GM12878 (cell line): ENCODE measurements at regions not wholly inside any gene's neighbourhood (a gene's known extent, or its start where the extent isn't known, plus 50 kb on each side); places are given as distances from the start of the nearest gene placed in this dataset.

ENCODE experiments used
- ATAC-seq: fragments of 200-7000 bp; cut with Tn5 transposase; 3 replicates; pipeline ENCODE4 v1.9.1; 2020; ENCODE audit warnings: mild to moderate bottlenecking, moderate library complexity
- BruUV-seq: library from RNA; stranded (reverse); fragments of 400-500 nt; replicated peaks from 2 replicates; lab custom pipeline; 2021; lab: Mats Ljungman, UMichigan
- CTCF ChIA-PET: fragments of 300-600 bp; sonication (Branson Sonifier 250); formaldehyde crosslinking; extraction: SDS; loops from one replicate; lab custom pipeline; 2021; ENCODE audit warnings: inconsistent platforms; lab: Yijun Ruan, JAX
- POLR2A ChIA-PET: fragments of 350-600 bp; formaldehyde crosslinking; extraction: SDS; loops from one replicate; lab custom pipeline; 2021; ENCODE audit warnings: inconsistent platforms; lab: Charles Lee
- RAD21 ChIA-PET: fragments of 300-600 bp; sonication (Branson Sonifier 250); formaldehyde crosslinking; loops from one replicate; lab custom pipeline; 2023; ENCODE audit warnings: antibody characterized with exemption; ENCODE audit not compliant: unreplicated experiment; lab: Charles Lee
- SMC1A ChIA-PET: fragments of 300-600 bp; sonication (Branson Sonifier 250); formaldehyde crosslinking; loops from one replicate; lab custom pipeline; 2023; ENCODE audit not compliant: unreplicated experiment, uncharacterized antibody; lab: Charles Lee
- DNase-seq: peaks from one replicate; pipeline ENCODE4 v3.0.0-alpha.2; 2011; ENCODE audit warnings: low read depth, low spot score
- FAIRE-seq: peaks from 3 replicates; lab custom pipeline; 2011; peaks lifted over from hg19 to GRCh38; lab: Jason Lieb, UNC
- H2AFZ ChIP-seq: 2 replicates; pipeline ENCODE4 v1.6.0; 2011; ENCODE audit warnings: low read depth, low read length, control low read depth; ENCODE audit not compliant: control insufficient read depth
- H3K27ac ChIP-seq: 2 replicates; pipeline ENCODE4 v1.5.1; 2011; ENCODE audit warnings: control low read depth; ENCODE audit not compliant: control insufficient read depth, insufficient read depth
- H3K27me3 ChIP-seq, 2 experiments: replicated peaks in 1 of 2; 2 replicates each; pipeline versions ENCODE4 v1.6.0 to v1.6.1; 2011; ENCODE audit warnings: low read length in 1 of 2; ENCODE audit not compliant: control insufficient read depth in 2 of 2, insufficient read depth in 2 of 2
- H3K36me3 ChIP-seq, 2 experiments: 2 replicates each; pipeline ENCODE4 v1.5.1; 2011; ENCODE audit warnings: low read length in 1 of 2; ENCODE audit not compliant: control insufficient read depth in 2 of 2, insufficient read depth in 2 of 2
- H3K4me1 ChIP-seq: 2 replicates; pipeline ENCODE4 v1.6.1; 2011; ENCODE audit warnings: mild to moderate bottlenecking, low read length, moderate library complexity, mixed read lengths; ENCODE audit not compliant: control insufficient read depth, insufficient read depth
- H3K4me2 ChIP-seq: 2 replicates; pipeline ENCODE4 v1.6.0; 2011; ENCODE audit warnings: control low read depth; ENCODE audit not compliant: control insufficient read depth, insufficient read depth
- H3K4me3 ChIP-seq: fragments of 200-600 bp; sonication (generic); 2 replicates; pipeline ENCODE4 v1.5.1; 2016
- H3K79me2 ChIP-seq: 2 replicates; pipeline ENCODE4 v1.6.0; 2011; ENCODE audit warnings: low read length; ENCODE audit not compliant: control insufficient read depth, insufficient read depth
- H3K9ac ChIP-seq: 2 replicates; pipeline ENCODE4 v1.8.0; 2011; ENCODE audit warnings: low read length, control low read depth, mixed read lengths; ENCODE audit not compliant: control insufficient read depth, insufficient read depth
- H3K9me3 ChIP-seq: replicated peaks from 3 replicates; pipeline ENCODE4 v1.5.1; 2011; ENCODE audit warnings: mild to moderate bottlenecking, low read length; ENCODE audit not compliant: control insufficient read depth, insufficient read depth
- H4K20me1 ChIP-seq: 2 replicates; pipeline ENCODE4 v1.6.0; 2011; ENCODE audit not compliant: control insufficient read depth, insufficient read depth
- DPF2 ChIP-seq: fragments of 450-650 bp; IDR thresholded peaks from 2 replicates; pipeline ENCODE4 v1.6.1; 2017; ENCODE audit warnings: mild to moderate bottlenecking
- FOS ChIP-seq: IDR thresholded peaks from 3 replicates; pipeline ENCODE4 v1.6.1; 2011; ENCODE audit warnings: borderline replicate concordance; ENCODE audit not compliant: insufficient read length; ENCODE audit errors: extremely low read depth
- TCF3 ChIP-seq: IDR thresholded peaks from 2 replicates; pipeline ENCODE4 v1.6.1; 2012; ENCODE audit warnings: low read depth, mild to moderate bottlenecking, low read length, borderline replicate concordance; ENCODE audit not compliant: insufficient read depth
- ZNF217 ChIP-seq: fragments of 450-650 bp; IDR thresholded peaks from 2 replicates; pipeline ENCODE4 v1.6.1; 2017; ENCODE audit warnings: antibody characterized with exemption, mild to moderate bottlenecking
- ZNF592 ChIP-seq: fragments of 450-650 bp; IDR thresholded peaks from 2 replicates; pipeline ENCODE4 v1.6.1; 2017; ENCODE audit warnings: mild to moderate bottlenecking, moderate library complexity
- ZSCAN29 ChIP-seq: fragments of 450-650 bp; IDR thresholded peaks from 2 replicates; pipeline ENCODE4 v1.6.1; 2017; ENCODE audit warnings: mild to moderate bottlenecking, moderate library complexity
- WGBS: methylation state at CpG from one replicate; pipeline ENCODE4 v1.1.6; 2016; ENCODE audit warnings: low lambda C conversion rate; ENCODE audit not compliant: insufficient replicate concordance, insufficient coverage; ENCODE audit errors: missing lambda C conversion rate; 5-methylcytosine and 5-hydroxymethylcytosine counted together
- in situ Hi-C: fragments of 300-500 bp; cut with MboI; formaldehyde crosslinking; loops from 9 replicates; pipeline ENCODE4 v1.14.3; 2018; ENCODE audit warnings: mixed read lengths
- intact Hi-C: fragments of 100-400 bp; cut with micrococcal nuclease; formaldehyde crosslinking; loops from one replicate; pipeline ENCODE4 v1.14.2; 2022; ENCODE audit not compliant: unreplicated experiment
- TF ChIP-seq, protein P1 (sequence below): fragments of 450-650 bp; IDR thresholded peaks from 2 replicates; pipeline ENCODE4 v1.6.1; 2017; ENCODE audit warnings: antibody characterized with exemption, mild to moderate bottlenecking, moderate library complexity

GRCh38 chr12:59904874-59905521 is 309.2 kb downstream of the SLC16A7 start:
- in situ Hi-C loops (no loop called here), intact Hi-C loops (no loop called here)
- ATAC-seq: no peak
- Histone ChIP-seq H3K9ac (no peak overlapping the region), H3K4me1 (no peaks in the 10 kb centered on the region), H3K27ac (no peak overlapping the region), H3K36me3 (no peaks in the 10 kb centered on the region), H3K27me3 (no peaks in the 10 kb centered on the region), H3K9me3 (no peaks in the 10 kb centered on the region), H3K4me2 (no peak overlapping the region), H3K79me2 (no peaks in the 10 kb centered on the region), H3K4me3 (no peak overlapping the region), H2AFZ (no peak overlapping the region), H4K20me1 (no peaks in the 10 kb centered on the region)
- 2% methylated on average over 3 of the region's 3 CpGs for WGBS
- DNase-seq: no peak
- ChIA-PET CTCF (interaction anchor here (0.6 kb wide), 1 partner anchor 596 kb away, joined by 3 read pairs; no protein-coding TSS in a partner anchor), RAD21 (no interaction called here), POLR2A (no interaction called here), SMC1A (no interaction called here)
- TF ChIP-seq ZSCAN29: no peak
- no peak for TF ChIP-seq ZNF592
- no peak for TF ChIP-seq DPF2
- no peak for TF ChIP-seq TCF3
- TF ChIP-seq, protein P1, sequence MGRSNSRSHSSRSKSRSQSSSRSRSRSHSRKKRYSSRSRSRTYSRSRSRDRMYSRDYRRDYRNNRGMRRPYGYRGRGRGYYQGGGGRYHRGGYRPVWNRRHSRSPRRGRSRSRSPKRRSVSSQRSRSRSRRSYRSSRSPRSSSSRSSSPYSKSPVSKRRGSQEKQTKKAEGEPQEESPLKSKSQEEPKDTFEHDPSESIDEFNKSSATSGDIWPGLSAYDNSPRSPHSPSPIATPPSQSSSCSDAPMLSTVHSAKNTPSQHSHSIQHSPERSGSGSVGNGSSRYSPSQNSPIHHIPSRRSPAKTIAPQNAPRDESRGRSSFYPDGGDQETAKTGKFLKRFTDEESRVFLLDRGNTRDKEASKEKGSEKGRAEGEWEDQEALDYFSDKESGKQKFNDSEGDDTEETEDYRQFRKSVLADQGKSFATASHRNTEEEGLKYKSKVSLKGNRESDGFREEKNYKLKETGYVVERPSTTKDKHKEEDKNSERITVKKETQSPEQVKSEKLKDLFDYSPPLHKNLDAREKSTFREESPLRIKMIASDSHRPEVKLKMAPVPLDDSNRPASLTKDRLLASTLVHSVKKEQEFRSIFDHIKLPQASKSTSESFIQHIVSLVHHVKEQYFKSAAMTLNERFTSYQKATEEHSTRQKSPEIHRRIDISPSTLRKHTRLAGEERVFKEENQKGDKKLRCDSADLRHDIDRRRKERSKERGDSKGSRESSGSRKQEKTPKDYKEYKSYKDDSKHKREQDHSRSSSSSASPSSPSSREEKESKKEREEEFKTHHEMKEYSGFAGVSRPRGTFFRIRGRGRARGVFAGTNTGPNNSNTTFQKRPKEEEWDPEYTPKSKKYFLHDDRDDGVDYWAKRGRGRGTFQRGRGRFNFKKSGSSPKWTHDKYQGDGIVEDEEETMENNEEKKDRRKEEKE: no peak
- no peak for TF ChIP-seq FOS
- TF ChIP-seq ZNF217: no peak
- no TSS peak for BruUV-seq
- no peak for FAIRE-seq
